Suprapubic skin (tissue), 4 donors: ENCODE measurements at regions not wholly inside any gene's neighbourhood (a gene's known extent, or its start where the extent isn't known, plus 50 kb on each side); places are given as distances from the start of the nearest gene placed in this dataset.
"Not testable (repeated sequence)": the region's sequence is repeated elsewhere in the genome, so short reads cannot be mapped to it uniquely, and the experiment has no call there.

Source experiments
- CTCF ChIP-seq, 2 donors: fragments of 200-600 bp in 1 of 2; fragments of 450-650 bp in 1 of 2; sonication (generic) in 1 of 2; IDR thresholded peaks; one replicate each; pipeline ENCODE4 v1.5.1; 2016 to 2019; ENCODE audit warnings: antibody characterized with exemption in 2 of 2, mild to moderate bottlenecking in 1 of 2, moderate library complexity in 1 of 2
- EP300 ChIP-seq: sonication (generic); formaldehyde crosslinking; IDR thresholded peaks from one replicate; pipeline ENCODE4 v1.6.1; 2017; ENCODE audit warnings: antibody characterized with exemption
- POLR2A ChIP-seq, 2 donors: fragments of 450-650 bp; IDR thresholded peaks; one replicate each; pipeline ENCODE4 v1.6.1; 2017; ENCODE audit warnings: antibody characterized with exemption in 2 of 2, mild to moderate bottlenecking in 2 of 2, moderate library complexity in 2 of 2
- POLR2AphosphoS5 ChIP-seq, 3 donors: sonication (generic); formaldehyde crosslinking; IDR thresholded peaks; one replicate each; pipeline ENCODE4 v1.6.1; 2017; ENCODE audit warnings: antibody characterized with exemption in 3 of 3

- TF ChIP-seq POLR2AphosphoS5 (IDR thresholded peaks at IDR 0.05); CTCF (IDR thresholded peaks at IDR 0.05); POLR2A (IDR thresholded peaks at IDR 0.05); EP300: not testable (repeated sequence)
Measured at GRCh38 chr21:10415456-10415855, 105.9 kb upstream of the TPTE start.
